Fibroblast of skin of back (primary cell): ENCODE measurements at regions not wholly inside any gene's neighbourhood (a gene's known extent, or its start where the extent isn't known, plus 50 kb on each side); places are given as distances from the start of the nearest gene placed in this dataset.
"Not testable (repeated sequence)": the region's sequence is repeated elsewhere in the genome, so short reads cannot be mapped to it uniquely, and the experiment has no call there.

Experiments used
- DNase-seq: peaks from one replicate; pipeline ENCODE4 v3.0.0-alpha.2; 2013

DNA sequence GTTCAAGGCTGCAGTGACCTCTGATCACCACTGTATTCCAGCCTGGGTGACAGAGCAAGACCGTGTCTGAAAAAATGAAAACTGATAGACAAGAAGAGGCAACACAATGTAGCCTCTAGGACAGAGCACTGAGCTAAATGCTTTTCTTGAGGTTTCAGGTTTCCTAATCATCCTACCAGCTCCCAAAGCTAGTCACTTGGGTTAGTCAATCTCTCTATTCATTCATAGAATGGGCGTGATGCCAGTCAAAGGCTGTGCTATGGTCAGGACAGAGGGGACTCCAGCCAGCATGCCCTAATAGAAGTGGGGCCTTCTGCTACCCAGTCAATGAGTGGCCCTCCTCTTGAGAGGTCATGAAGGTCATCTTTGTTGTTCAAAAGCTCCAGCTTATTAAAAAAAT, 860.4 kb upstream of the DEFB115 start:
- DNase-seq, result not testable (repeated sequence)

GRCh38 chr20:30405061-30405460, 852.4 kb upstream of the DEFB115 start:
- DNase-seq, result not testable (repeated sequence)

DNA sequence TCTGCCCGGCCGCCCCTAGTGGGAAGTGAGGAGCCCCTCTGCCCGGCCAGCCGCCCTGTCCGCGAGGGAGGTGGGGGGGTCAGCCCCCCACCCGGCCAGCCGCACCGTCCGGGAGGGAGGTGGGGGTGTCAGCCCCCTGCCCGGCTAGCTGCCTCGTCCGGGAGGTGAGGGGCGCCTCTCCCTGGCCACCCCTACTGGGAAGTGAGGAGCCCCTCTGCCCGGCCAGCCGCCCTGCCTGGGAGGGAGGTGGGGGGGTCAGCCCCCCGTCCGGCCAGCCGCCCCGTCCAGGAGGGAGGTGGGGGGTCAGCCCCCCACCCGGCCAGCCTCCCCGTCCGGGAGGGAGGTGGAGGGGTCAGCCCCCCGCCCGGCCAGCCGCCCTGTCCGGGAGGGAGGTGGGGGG, 851.9 kb upstream of the DEFB115 start:
- not testable (repeated sequence) for DNase-seq

- DNase-seq, result not testable (repeated sequence)
These were observed 851.1 kb upstream of the DEFB115 start for GRCh38 chr20:30406370-30406769.

GRCh38 chr20:30412972-30413371, 844.5 kb upstream of the DEFB115 start:
- no peak for DNase-seq

GRCh38 chr20:30417387-30417786, 840.1 kb upstream of the DEFB115 start:
- not testable (repeated sequence) for DNase-seq

GRCh38 chr20:30418378-30418777, 839.1 kb upstream of the DEFB115 start:
- DNase-seq, result not testable (repeated sequence)

- DNase-seq, result peak; percentile 2
These were observed 838.0 kb upstream of the DEFB115 start for GRCh38 chr20:30419466-30419865.

DNA sequence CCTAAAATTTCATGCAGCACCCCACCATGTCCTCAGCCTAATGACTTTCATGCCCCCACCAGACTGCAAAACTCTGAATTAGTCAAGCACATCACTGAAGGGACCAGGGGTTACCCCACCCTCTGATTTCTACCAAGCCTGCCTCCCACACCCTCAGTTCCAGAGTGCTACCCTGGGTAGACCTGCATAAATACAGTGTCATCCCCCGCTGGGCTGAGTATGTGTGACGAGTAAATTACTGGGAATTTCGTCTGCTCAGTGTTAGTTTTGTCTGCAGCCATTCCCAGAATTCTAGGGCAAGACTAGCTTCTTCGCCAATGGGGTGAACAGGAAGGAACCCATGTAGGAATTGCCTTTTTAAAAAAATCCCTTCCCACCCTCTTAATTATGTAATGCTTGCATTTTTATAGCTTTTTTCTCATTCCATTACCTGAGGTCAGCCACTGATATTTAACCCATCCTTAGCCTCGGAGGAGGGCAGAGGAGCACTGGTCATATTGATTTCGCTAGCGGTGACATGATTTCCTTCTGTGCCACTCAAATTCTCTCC, 837.5 kb upstream of the DEFB115 start:
- DNase-seq, result not testable (repeated sequence)
